RPMI7951 (cell line): ENCODE measurements at regions not wholly inside any gene's neighbourhood (a gene's known extent, or its start where the extent isn't known, plus 50 kb on each side); places are given as distances from the start of the nearest gene placed in this dataset.

Experiments
- DNase-seq: peaks from one replicate; pipeline ENCODE4 v3.0.0-alpha.2; 2012; ENCODE audit warnings: low read depth

DNA sequence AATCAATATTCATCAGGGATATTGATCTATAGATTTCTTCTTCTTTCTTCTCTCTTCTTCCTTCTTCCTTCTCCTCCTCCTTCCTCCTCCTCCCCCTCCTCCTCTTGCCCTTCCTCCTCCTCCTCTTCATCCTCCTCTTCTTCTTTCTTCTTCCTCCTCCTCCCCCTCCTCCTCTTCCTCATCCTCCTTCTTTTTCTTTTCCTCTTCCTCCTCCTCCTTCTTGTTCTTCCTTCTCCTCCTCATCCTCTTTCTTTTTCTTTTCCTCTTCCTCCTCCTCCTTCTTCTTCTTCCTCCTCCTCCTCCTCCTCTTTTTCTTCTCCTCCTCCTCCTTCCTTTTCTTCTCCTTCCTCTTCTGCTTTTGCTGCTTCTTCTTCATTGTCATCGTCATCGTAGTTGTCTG, 52.4 kb upstream of the SERINC1 start:
- DNase-seq = no peak

DNA sequence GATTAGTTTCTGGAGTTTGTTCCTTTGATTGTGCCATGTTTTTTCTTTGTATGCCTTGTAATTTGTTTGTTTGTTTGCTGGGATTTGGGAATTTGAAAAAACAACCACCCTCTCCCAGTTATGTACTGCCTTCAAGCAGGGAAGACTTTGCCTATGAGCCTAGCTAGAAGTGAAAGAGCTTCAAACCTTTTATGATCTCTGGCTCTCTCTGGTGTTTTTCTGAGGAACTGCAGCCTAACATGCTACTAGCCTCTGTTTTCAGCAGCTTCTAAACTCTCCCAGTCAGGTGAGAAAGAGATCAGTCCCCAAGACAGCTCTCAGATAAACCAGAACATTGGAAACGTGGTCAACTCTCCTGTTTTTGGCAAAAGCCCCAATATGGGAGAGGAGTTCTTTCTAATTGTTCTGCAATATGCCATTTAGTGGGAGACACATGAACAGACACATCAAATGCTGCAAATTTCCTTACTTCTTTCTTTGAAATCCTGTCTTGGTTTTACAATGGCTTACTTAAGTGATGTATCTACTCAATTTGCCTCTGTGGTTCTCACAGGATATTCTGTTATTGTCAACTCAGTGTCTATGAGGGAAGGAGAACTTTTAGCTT, 58.9 kb upstream of the SERINC1 start:
- peak; percentile 61 for DNase-seq

DNA sequence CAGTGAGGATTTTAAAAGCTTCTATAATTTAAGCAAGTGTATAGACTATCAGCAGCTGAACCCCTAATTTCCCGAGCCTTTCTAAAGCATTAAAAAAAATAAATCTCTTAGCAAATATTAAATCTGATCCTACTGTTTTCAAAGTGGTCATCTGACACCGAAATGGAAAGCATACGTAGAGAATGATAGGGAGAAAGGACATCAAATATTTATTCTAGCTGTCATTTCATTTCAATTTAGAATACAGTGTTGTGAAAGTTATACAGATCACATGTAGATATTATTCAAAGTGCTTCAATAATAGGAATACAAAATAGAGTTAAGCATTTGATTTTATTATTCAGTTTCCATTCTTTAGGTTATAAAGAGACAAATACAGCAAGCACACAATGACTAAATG, 61.9 kb upstream of the PKIB start:
- no peak for DNase-seq

DNA sequence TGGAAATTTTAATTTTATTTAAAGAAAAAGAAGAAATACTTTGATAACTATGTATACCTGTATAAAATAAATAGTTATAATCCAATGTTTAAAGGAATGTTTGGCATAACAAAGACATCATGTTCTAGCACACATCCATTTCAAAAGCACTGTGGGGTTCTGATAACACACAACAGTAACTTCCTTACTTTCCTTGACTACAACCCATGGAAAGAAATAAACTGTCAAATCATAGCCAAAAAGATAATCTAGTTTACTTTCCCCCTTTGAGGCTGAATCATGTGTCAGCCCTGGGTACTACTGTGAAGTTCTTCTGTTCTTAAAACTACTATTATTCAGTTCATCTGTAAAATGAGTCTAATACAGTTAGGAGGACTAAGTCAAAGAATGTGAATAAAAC, 61.4 kb upstream of the PKIB start:
- DNase-seq = no peak

DNA sequence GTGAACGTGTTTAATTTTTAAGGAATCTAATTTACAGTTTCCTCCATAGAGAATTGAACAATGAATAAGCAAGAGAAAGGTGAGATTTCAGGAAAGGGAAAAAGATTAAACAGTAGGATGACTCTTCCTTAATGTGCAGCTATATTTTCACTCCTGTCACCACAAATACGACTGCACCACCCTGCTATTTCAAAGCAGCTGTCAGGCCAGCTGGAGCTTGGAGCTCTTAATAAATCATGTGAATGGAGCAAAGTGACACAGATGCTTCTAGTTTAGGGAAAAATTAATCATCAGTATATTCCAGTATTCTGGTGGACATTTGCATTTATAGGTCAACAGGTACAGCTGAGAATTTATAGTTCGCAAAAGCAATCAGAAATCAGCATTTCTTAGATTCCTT, 56.5 kb upstream of the PKIB start:
- DNase-seq = no peak

DNA sequence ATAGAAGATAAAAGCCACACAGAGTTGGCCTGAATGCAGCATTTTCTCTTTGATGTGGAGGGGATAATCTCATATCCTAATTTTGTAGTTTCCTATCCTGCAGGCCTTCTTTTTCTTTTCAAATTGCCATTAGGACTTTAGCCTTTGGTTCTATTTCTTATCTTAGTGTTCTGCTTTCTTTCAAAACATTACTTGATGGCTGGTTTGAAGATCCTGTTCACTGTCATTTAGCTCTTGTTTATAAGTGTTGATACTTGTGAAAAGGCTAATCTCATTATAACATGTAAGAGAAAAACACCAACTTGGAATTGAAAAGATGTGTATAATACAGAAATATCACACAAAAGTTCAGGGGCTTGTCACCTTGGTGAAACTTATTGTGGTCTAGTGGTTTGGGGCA, 54.6 kb upstream of the PKIB start:
- no peak for DNase-seq

DNA sequence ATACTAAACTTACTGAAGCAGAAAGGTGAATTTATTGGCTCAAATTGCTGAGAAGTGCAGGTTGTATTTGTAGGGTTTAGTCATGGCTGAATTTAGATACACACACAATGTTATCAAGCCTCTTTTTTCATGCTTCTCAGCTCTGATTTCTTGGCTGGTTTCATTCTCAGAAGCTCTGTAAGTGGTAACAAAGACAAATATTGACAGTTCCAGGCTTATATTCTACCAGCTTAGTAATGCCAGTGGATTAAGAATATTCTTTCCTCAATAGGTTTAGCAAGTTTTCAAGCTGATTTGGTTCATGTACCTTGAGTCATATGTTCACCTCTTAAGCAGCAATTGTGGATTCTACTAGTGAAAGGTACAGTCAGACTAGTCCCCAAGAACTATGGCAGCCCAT, 52.1 kb upstream of the PKIB start:
- DNase-seq = no peak
